Endodermal cell (in vitro differentiated cells): ENCODE measurements at regions not wholly inside any gene's neighbourhood (a gene's known extent, or its start where the extent isn't known, plus 50 kb on each side); places are given as distances from the start of the nearest gene placed in this dataset.

Experiments used
- DNase-seq: peaks from one replicate; pipeline ENCODE4 v3.0.0-alpha.2; 2017
- H3K27ac ChIP-seq: 2 replicates; pipeline ENCODE4 v1.5.1; 2013; ENCODE audit warnings: mild to moderate bottlenecking, low read depth, low read length, moderate library complexity
- H3K27me3 ChIP-seq: 2 replicates; pipeline ENCODE4 v1.6.1; 2013; ENCODE audit warnings: mild to moderate bottlenecking, low read length, moderate library complexity; ENCODE audit not compliant: insufficient read depth, control insufficient read depth, poor library complexity, severe bottlenecking
- H3K36me3 ChIP-seq: 2 replicates; pipeline ENCODE4 v1.7.0; 2013; ENCODE audit warnings: mild to moderate bottlenecking, low read length, moderate library complexity; ENCODE audit not compliant: control insufficient read depth, insufficient read depth
- H3K4me1 ChIP-seq: one replicate; pipeline ENCODE4 v1.7.0; 2013; ENCODE audit warnings: low read length; ENCODE audit not compliant: control insufficient read depth, insufficient read depth
- H3K4me3 ChIP-seq: 2 replicates; pipeline ENCODE4 v1.5.1; 2013; ENCODE audit warnings: mild to moderate bottlenecking, low read length, moderate library complexity
- H3K9ac ChIP-seq: 2 replicates; pipeline ENCODE4 v1.6.1; 2013; ENCODE audit warnings: mild to moderate bottlenecking, low read length, moderate library complexity; ENCODE audit not compliant: poor library complexity, severe bottlenecking; ENCODE audit errors: extremely low read depth
- H3K9me3 ChIP-seq: 2 replicates; pipeline ENCODE4 v1.6.1; 2013; ENCODE audit warnings: mild to moderate bottlenecking, low read length, moderate library complexity; ENCODE audit not compliant: control insufficient read depth
- H3K27ac Mint-ChIP-seq: 2 replicates; pipeline ENCODE4 v1.8.0; 2020; ENCODE audit warnings: mixed read lengths
- H3K27me3 Mint-ChIP-seq: 2 replicates; pipeline ENCODE4 v1.8.0; 2021; ENCODE audit warnings: mild to moderate bottlenecking, mixed read lengths; ENCODE audit not compliant: insufficient read depth
- H3K36me3 Mint-ChIP-seq: 2 replicates; pipeline ENCODE4 v1.8.0; 2020; ENCODE audit warnings: low read depth, mixed read lengths
- H3K4me1 Mint-ChIP-seq: 2 replicates; pipeline ENCODE4 v1.8.0; 2020; ENCODE audit warnings: mixed read lengths
- H3K4me3 Mint-ChIP-seq: 2 replicates; pipeline ENCODE4 v1.8.0; 2020; ENCODE audit warnings: mild to moderate bottlenecking, moderate library complexity, mixed read lengths
- H3K9me3 Mint-ChIP-seq: 2 replicates; pipeline ENCODE4 v1.8.0; 2020; ENCODE audit warnings: mild to moderate bottlenecking, mixed read lengths
- CTCF ChIP-seq: fragments of 200-600 bp; sonication (generic); conservative IDR thresholded peaks from 2 replicates; pipeline ENCODE4 v1.5.0; 2021; ENCODE audit warnings: antibody characterized with exemption, mild to moderate bottlenecking
- WGBS, 2 experiments: methylation state at CpG; one replicate each; pipeline versions ENCODE4 v1.1.5 to v1.1.7; 2013; ENCODE audit warnings: missing lambda C conversion rate in 2 of 2, mixed read lengths in 1 of 2; ENCODE audit not compliant: insufficient coverage in 1 of 2, insufficient read length in 1 of 2; 5-methylcytosine and 5-hydroxymethylcytosine counted together

- no peak for TF ChIP-seq CTCF
- no peaks in the 10 kb centered on the region for H3K4me1 Mint-ChIP-seq
These were observed 536.1 kb downstream of the SOX11 start for GRCh38 chr2:6228251-6228650.

GRCh38 chr2:6231166-6231565, 539.0 kb downstream of the SOX11 start:
- H3K9me3 Mint-ChIP-seq = no peaks in the 10 kb centered on the region
- Histone ChIP-seq H3K9me3 (no peaks in the 10 kb centered on the region), H3K36me3 (no peaks in the 10 kb centered on the region), H3K9ac (no peak overlapping the region), H3K4me1 (no peaks in the 10 kb centered on the region), H3K4me3 (no peak overlapping the region), H3K27ac (no peak overlapping the region), H3K27me3 (no peaks in the 10 kb centered on the region)
- H3K27me3 Mint-ChIP-seq = no peaks in the 10 kb centered on the region
- no peak overlapping the region for H3K27ac Mint-ChIP-seq
- no peaks in the 10 kb centered on the region for H3K4me1 Mint-ChIP-seq
- WGBS, 2 experiments = 91 to 93% methylated on average over 4 to 5 of the region's 5 CpGs
- no peaks in the 10 kb centered on the region for H3K36me3 Mint-ChIP-seq
- H3K4me3 Mint-ChIP-seq = no peak overlapping the region
- no peak for DNase-seq
- TF ChIP-seq CTCF = no peak

More at GRCh38 chr2:6228251-6228650, 536.1 kb downstream of the SOX11 start:
- Histone ChIP-seq H3K9ac (no peak overlapping the region), H3K36me3 (no peaks in the 10 kb centered on the region), H3K27ac (no peak overlapping the region), H3K9me3 (no peaks in the 10 kb centered on the region), H3K4me3 (no peak overlapping the region), H3K4me1 (no peaks in the 10 kb centered on the region), H3K27me3 (no peaks in the 10 kb centered on the region)
- no peaks in the 10 kb centered on the region for H3K9me3 Mint-ChIP-seq
- WGBS, 2 experiments = no CpG with 5 or more reads among the region's 2 CpGs
- H3K27me3 Mint-ChIP-seq = no peaks in the 10 kb centered on the region
- H3K4me3 Mint-ChIP-seq = no peak overlapping the region
- no peaks in the 10 kb centered on the region for H3K36me3 Mint-ChIP-seq
- DNase-seq = no peak
- H3K27ac Mint-ChIP-seq = no peak overlapping the region

- Histone ChIP-seq H3K27ac (peak overlapping the region; percentile 89), H3K27me3 (no peaks in the 10 kb centered on the region), H3K9ac (no peak overlapping the region), H3K4me3 (no peak overlapping the region), H3K36me3 (no peaks in the 10 kb centered on the region), H3K9me3 (no peaks in the 10 kb centered on the region), H3K4me1 (no peaks in the 10 kb centered on the region)
- Mint-ChIP-seq H3K4me3 (no peak overlapping the region), H3K27me3 (no peaks in the 10 kb centered on the region), H3K36me3 (no peaks in the 10 kb centered on the region), H3K9me3 (peaks cover 6% of the 10 kb centered on the region), H3K27ac (no peak overlapping the region), H3K4me1 (no peaks in the 10 kb centered on the region)
- WGBS, 2 experiments = 86 to 89% methylated on average over 3 to 4 of the region's 4 CpGs
- TF ChIP-seq CTCF = no peak
- DNase-seq = no peak
These were observed 541.8 kb downstream of the SOX11 start for GRCh38 chr2:6233993-6234392.
